HG02798 (cell line): ENCODE measurements at regions not wholly inside any gene's neighbourhood (a gene's known extent, or its start where the extent isn't known, plus 50 kb on each side); places are given as distances from the start of the nearest gene placed in this dataset.

ENCODE experiments used
- ATAC-seq: cut with Tn5 transposase; IDR thresholded peaks from one replicate; pipeline ENCODE4 v1.9.1; 2021; ENCODE audit warnings: mild to moderate bottlenecking; ENCODE audit not compliant: unreplicated experiment, poor library complexity

DNA sequence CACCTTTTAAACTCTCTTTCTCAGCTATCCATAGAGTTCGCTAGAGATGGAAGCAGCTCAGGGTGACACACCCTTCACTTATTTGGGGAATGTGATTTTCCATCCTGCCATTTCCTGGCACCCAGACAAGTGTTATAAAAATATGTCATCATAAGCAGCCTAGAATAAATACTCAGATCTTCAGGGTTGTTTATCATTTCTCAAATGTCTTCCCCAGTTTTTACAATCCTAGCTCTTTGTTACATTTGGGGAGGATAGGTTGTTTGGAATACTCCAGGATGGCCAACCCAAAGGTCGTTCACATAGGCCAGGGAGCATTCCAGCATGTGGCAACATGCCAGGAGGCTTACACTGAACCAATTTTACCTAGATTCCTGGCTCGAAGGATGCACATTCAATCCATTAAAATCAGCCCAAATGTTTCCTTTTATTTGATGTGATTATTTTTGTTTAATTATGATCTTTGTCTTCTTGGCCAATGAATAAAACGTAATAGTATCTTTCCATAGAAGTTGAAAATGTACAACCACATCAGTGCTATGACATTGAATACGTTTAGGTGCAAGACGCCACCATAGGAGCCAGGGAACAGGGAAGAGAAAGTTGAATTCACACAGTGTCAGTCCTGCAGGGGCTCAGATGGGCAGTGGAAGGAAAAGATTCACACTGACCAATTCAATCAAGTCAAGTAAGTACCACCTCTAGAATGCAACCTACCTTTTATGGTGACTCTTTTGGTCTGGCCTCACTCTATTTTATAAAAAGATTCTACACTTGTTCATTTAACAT is 537.7 kb upstream of the MDFIC2 start:
- ATAC-seq, result no peak

DNA sequence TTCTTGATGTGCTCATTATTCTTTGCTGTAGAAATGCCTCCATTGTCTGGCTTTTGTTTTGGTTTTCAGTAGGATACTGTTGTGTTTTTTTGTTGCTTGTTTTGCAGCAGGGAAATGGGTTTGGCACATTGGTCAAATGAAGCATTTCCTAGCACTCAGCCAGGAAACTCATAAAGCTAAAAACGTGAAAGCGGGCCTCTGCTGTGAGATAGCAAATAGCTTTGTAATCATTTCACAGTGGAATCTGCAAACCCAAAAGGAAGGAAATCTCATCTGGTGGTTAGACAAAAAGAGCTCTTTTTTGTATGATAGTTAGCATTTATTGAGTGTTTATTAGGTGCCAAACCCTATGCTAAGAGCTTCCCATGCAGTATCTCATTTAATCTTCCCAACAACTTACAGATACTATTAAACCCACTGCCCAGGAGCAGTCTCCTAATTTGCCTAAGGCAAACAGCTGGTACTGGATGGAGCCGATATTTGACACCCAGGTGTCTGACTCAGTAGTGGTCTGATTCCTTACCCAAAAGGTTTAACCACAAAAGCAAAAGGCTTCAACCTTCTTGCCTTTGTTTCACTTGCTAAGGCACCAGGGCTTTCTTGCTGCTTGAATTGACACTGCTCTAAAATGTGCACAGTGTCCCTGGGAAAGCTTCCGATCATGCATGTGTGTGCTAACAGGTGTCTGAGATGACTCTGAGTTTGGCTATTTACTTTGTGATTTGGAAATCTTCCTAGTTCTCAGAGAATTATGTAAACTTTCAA is 527.9 kb upstream of the MDFIC2 start:
- no peak for ATAC-seq

- ATAC-seq, result no peak
These were observed 521.0 kb upstream of the MDFIC2 start for GRCh38 chr3:70833239-70833960.

- ATAC-seq, result no peak
These were observed 520.4 kb upstream of the MDFIC2 start for GRCh38 chr3:70832834-70833205.

DNA sequence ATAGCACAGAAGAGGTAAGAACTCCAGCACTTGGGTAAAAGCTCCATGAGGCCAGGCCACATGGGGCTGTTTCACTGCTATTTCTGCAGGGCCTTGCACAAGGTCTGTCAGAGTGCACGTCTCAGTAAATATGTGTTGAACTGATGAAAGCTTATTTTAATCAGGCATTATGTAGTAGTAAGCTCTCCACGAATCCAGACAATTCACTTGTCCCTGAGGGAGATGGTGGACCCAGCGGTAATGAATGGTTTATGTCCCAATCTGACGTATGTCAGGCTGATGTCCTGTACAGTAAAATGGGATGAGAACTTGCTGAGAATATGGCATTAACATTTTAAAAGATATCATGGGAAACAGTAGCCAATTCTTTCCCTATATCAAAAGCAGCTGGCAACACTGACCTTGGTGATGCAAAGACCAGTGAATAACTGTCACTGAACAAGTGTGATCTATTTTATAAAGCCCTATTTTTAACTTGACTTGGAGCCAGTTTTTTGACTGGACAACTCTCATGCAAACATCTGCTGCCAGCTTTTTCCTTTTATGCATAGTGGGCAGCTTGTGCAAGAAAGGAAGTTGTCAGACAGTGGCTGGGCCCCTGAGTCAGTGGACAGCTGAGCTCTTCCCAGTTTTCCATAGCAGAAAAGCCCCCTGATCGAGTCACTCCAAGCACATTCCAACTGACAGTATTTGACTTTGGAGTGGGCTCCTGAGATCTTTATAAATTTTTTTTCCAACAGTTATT is 519.8 kb upstream of the MDFIC2 start:
- ATAC-seq, result no peak

- ATAC-seq, result no peak
These were observed 516.7 kb upstream of the MDFIC2 start for GRCh38 chr3:70829092-70829491.

DNA sequence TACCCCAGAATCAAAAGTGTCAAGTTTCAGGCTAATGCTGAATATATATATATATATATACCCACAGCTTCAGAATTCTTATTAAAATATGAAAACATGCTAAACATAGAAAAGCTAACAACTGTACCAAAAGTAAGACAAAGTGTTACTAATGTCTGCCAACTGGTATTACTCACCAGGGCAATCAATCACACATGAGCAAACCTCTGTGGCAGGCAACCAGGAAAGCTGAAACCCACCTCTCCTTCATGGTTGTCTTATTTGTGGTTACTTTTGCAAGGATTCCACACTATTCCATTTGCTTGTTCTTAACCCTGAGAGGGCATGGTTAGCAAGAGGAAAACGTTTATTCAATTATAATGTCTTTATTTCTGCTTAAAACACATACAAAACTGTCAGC is 512.3 kb upstream of the MDFIC2 start:
- no peak for ATAC-seq

DNA sequence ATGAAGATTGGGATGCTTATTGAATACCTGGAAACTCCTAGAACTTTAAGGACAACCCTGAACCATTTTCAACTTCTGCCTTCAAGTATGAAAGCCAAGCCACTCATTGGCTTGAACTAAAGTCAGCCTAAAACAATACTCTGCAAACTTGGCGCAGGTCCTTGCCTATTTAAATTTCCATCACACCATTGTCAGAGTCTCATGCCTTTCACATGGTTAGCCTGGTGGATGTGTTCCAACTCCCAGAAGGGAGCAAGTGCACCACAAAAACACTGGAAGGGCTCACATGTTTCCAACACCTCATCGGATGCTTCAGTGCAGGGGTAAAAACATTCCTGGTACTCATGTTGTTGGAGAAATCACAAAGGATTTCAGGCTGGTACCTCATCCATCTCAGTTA is 511.6 kb upstream of the MDFIC2 start:
- no peak for ATAC-seq

DNA sequence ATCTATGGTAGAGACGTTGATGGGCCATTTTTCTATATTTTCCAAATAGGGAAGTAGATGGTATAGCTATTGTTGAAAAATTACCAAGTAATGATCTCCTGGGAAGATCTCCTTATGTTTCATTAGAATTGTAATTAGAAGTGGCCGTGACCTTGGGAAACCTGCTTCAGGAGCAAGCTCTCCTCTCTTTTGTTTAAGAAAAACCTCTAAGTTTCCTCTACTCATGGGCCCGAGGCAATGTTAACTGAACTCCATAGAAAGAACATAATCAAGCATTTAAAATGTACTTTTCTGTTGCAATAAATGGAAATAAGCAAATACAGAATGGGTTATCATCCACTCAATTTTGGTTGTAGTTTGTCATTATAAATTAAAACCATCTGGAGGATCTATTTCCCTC is 511.2 kb upstream of the MDFIC2 start:
- ATAC-seq, result no peak

- no peak for ATAC-seq
These were observed 510.2 kb upstream of the MDFIC2 start for GRCh38 chr3:70822669-70823068.

DNA sequence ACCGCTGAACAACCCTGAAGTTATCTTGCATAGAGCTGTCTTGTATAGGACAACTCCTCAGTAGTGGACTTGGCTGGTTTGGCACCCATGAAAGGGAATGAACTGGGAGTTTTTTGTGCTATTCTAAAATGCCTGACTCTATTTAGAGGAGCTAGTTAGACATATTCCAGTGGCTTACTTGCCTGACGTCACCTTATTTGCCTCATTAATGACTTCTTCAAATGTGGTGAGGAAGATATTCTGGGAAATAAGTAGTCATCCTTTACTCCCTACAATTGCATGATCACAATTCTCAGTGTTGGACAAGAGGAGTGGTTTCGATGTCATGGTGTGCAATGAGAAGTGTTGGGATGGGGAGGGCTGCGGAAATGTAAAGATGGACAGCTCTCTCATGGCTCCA is 509.2 kb upstream of the MDFIC2 start:
- ATAC-seq, result no peak

GRCh38 chr3:70820397-70820796 is 508.0 kb upstream of the MDFIC2 start:
- ATAC-seq, result no peak

DNA sequence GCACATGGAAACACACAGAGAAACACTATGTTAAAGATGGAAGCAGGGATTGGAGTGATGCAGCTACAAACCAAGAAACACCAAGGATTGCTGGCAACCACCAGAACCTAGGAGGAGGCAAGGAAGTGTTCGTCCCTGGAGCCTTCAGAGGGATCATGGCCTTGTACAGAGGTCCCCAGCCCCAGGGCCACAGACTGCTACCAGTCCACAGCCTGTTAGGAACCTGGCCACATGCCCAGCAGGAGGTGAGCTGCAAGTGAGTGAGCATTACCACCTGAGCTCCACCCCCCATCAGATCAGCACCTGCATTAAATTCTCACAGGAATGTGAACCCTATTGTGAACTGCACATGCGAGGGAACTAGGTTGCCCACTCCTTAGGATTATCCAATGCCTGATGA is 505.7 kb upstream of the MDFIC2 start:
- no peak for ATAC-seq

DNA sequence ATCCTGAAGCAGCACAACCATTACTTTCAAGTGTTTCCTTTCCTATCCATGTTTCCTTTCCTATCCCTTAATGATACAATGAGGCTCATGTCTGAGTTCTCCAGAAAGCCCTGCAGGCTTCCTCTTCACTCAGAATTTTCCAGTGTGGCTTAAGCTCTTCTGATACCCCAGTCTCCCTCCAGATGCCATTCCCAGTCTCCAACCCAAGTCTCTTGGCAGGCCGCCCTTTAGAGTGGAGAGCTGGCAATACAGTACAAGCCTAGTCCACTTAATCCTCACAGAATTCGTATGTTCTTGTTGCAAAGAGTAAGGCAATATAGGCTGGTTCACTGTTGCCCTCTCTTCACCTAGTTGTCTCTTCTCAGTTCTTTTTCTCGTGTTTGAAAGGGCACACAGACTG is 503.9 kb upstream of the MDFIC2 start:
- no peak for ATAC-seq

DNA sequence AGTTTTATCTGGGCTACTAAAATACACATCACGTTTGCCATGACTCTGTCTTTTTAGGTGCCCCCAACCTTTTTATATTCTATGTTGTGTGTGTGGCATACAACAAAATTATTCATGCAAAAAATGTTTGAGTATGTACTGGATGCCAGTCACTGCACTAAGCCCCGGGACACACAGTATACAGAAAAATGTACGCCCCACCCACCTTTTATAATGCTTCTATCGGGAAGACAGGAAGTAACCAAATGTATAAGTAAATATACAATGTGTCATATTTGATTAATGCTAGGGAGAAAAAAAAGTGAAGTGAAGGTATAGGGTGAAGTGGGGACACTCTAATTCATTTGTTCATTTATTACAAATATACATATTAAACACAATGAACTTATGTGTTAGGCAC is 503.4 kb upstream of the MDFIC2 start:
- no peak for ATAC-seq

GRCh38 chr3:70813311-70813710 is 500.9 kb upstream of the MDFIC2 start:
- no peak for ATAC-seq

GRCh38 chr3:70811880-70812279 is 499.4 kb upstream of the MDFIC2 start:
- ATAC-seq, result no peak

GRCh38 chr3:70808881-70809280 is 496.4 kb upstream of the MDFIC2 start:
- no peak for ATAC-seq

DNA sequence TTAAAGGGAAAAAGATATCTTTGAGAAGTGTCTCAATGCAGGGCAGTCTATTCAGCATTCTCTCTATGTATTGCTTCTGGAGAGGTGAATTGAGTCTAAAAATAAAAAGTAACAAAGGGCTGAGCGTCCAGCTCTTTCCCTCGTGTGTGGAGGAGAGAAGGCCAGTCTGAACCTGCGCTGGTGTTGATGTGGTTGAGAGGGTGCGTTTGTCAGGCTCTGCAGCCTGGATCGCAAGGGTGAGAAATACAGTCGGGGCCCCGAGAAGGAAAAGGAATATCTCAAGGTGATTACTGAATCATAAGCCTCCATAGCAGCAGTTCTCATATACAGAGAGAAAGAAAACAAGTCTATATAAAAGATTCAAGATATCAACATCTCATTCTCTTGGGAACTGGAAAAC is 494.1 kb upstream of the MDFIC2 start:
- no peak for ATAC-seq

DNA sequence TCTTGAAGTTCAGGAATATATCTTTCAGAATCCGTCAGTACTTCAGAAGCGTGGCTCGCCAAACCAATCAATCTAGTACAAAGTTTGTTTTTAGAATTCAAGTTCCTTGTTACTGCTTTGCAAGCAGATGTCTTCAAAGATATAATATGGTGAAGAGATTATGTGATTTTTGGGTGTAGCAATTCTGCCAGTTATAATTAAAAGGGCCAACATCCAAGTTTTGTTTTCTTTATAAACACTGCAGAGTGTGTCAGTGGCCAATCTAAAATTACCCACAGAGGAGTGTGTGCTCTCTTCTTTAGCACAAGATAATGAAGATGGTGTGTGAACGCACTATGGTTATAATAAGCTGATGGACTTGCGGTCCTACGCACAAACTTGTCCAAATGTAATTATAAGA is 493.6 kb upstream of the MDFIC2 start:
- no peak for ATAC-seq
